ENCODE measurements at regions not wholly inside any gene's neighbourhood (a gene's known extent, or its start where the extent isn't known, plus 50 kb on each side); places are given as distances from the start of the nearest gene placed in this dataset.

DNA sequence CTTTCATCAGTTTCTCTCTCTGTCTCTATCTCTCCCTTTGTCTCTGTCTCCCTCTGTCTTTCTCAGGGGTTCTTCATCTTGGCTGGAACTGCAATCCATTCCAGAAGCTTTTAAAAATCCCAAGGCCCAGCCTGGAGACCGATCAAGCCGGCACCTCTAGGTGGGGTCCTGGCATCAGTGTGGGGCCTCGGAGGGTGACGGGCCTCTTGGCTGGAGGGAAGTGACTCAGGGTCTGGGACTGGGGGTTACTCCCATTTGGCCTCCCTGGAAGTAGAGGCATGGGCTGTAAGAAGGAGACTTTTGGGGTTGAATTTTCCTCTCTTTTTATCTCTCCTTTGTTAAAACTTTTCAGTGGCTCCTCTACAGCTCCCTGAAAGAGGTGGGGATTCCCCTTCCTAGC is 52.8 kb upstream of the OTOF start:
- Histone ChIP-seq H3K27me3 (replicated peaks) (no peaks in the 10 kb centered on the region), H3K4me3 (ENCODE audit: low read depth, low read length) (no peak overlapping the region), H3K27ac (no peak overlapping the region), H3K36me3 (replicated peaks) (no peaks in the 10 kb centered on the region)
- DNase-seq = peak; percentile 42
- in situ Hi-C loops (cut with HindIII; ENCODE audit: low pct_ligation_motif_present, low sequenced_read_pairs) = no loop called here
- TF ChIP-seq, protein P1, sequence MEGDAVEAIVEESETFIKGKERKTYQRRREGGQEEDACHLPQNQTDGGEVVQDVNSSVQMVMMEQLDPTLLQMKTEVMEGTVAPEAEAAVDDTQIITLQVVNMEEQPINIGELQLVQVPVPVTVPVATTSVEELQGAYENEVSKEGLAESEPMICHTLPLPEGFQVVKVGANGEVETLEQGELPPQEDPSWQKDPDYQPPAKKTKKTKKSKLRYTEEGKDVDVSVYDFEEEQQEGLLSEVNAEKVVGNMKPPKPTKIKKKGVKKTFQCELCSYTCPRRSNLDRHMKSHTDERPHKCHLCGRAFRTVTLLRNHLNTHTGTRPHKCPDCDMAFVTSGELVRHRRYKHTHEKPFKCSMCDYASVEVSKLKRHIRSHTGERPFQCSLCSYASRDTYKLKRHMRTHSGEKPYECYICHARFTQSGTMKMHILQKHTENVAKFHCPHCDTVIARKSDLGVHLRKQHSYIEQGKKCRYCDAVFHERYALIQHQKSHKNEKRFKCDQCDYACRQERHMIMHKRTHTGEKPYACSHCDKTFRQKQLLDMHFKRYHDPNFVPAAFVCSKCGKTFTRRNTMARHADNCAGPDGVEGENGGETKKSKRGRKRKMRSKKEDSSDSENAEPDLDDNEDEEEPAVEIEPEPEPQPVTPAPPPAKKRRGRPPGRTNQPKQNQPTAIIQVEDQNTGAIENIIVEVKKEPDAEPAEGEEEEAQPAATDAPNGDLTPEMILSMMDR (IDR thresholded peaks at IDR 0.05; ENCODE audit: low read depth, low read length, missing control alignments) = peak; percentile 43

DNA sequence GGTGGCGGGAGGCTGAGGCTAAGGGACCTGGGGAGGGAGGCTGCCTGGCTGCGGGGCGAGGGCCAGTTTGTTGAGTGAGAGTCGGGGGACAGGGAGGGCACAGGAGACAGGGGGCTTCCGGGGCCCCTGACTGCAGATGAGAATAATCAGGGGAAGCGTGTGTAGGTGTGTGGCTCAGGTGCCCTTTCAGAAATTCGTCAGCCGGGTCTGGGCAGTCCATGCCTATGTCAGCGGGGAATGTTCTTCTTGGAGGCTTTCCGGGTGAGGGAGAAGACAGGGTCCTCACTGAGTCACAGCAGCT is 52.3 kb upstream of the OTOF start:
- TF ChIP-seq, protein P1 (IDR thresholded peaks at IDR 0.05; ENCODE audit: low read depth, low read length, missing control alignments) = no peak
- no peak for DNase-seq
- in situ Hi-C loops (cut with HindIII; ENCODE audit: low pct_ligation_motif_present, low sequenced_read_pairs) = no loop called here
- H3K27ac ChIP-seq = no peak overlapping the region
- no peak overlapping the region for H3K4me3 ChIP-seq (ENCODE audit: low read depth, low read length)
- no peaks in the 10 kb centered on the region for H3K27me3 ChIP-seq (replicated peaks)
- H3K36me3 ChIP-seq (replicated peaks) = no peaks in the 10 kb centered on the region

DNA sequence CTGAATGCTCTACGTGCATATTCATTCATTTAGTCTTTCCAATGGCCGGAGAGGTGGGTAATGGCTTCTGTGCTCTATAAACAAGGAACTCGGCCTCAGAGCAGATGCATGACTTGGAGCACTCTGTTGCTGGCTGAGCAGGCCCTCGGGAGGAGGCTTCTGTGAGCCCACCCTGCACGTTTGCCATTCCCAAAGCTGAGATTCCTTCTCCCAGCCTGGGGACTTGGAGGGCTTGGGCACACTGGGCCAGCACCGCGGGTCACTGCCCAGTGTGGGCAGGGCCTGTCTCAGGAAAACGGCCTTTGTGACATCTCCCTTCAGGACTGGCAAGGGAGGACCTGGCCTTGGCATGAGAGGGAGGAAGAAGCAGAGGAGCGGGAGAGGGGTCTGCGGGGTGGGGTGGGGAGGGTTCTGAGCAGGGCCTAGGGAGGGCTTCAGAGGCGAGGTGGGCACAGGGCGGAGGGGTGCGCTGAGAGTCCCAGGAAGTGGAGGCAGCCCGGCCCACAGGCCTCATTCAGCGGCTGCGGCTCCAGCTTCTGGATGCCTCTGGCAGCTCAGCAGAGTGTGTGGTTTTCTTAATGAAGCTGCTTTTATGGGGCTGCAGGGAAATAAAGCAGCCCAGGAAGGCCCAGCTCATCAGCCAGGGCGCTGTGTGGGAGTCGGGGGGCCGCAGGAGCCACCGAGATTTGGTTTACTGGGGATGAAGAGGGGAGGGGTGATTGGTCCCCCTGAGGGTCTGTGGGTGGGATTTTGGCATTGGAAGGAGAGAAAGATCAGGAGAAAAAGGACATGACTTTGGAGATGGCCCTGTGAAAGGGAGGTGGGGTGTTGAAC is 51.7 kb upstream of the OTOF start:
- Histone ChIP-seq H3K27ac (no peak overlapping the region), H3K4me3 (ENCODE audit: low read depth, low read length) (no peak overlapping the region), H3K27me3 (replicated peaks) (no peaks in the 10 kb centered on the region), H3K36me3 (replicated peaks) (no peaks in the 10 kb centered on the region)
- DNase-seq = no peak
- in situ Hi-C loops (cut with HindIII; ENCODE audit: low pct_ligation_motif_present, low sequenced_read_pairs) = no loop called here
- TF ChIP-seq, protein P1 (IDR thresholded peaks at IDR 0.05; ENCODE audit: low read depth, low read length, missing control alignments) = no peak

DNA sequence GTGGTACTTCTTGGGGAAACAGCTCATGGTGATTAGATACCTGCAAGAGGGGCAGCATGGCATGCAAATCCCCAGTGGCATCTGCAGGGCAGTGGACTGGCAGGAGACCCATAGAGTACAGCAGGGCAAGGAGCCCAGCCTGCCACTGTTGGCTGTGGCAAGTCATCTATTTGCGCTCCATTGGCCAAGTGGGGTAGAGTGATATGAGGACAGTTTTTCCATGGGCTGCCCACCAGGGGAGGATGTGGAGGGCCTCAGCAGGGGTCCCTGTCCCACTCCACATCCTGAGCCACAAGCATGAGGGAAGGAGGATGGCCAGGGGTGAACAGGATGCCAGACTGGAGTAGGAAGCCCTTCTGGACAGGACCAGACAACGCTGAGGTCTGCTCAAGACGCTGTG is 50.9 kb upstream of the OTOF start:
- TF ChIP-seq, protein P1 (IDR thresholded peaks at IDR 0.05; ENCODE audit: low read depth, low read length, missing control alignments) = no peak
- no peaks in the 10 kb centered on the region for H3K36me3 ChIP-seq (replicated peaks)
- H3K4me3 ChIP-seq (ENCODE audit: low read depth, low read length) = no peak overlapping the region
- H3K27ac ChIP-seq = no peak overlapping the region
- in situ Hi-C loops (cut with HindIII; ENCODE audit: low pct_ligation_motif_present, low sequenced_read_pairs) = no loop called here
- DNase-seq = no peak
- no peaks in the 10 kb centered on the region for H3K27me3 ChIP-seq (replicated peaks)

DNA sequence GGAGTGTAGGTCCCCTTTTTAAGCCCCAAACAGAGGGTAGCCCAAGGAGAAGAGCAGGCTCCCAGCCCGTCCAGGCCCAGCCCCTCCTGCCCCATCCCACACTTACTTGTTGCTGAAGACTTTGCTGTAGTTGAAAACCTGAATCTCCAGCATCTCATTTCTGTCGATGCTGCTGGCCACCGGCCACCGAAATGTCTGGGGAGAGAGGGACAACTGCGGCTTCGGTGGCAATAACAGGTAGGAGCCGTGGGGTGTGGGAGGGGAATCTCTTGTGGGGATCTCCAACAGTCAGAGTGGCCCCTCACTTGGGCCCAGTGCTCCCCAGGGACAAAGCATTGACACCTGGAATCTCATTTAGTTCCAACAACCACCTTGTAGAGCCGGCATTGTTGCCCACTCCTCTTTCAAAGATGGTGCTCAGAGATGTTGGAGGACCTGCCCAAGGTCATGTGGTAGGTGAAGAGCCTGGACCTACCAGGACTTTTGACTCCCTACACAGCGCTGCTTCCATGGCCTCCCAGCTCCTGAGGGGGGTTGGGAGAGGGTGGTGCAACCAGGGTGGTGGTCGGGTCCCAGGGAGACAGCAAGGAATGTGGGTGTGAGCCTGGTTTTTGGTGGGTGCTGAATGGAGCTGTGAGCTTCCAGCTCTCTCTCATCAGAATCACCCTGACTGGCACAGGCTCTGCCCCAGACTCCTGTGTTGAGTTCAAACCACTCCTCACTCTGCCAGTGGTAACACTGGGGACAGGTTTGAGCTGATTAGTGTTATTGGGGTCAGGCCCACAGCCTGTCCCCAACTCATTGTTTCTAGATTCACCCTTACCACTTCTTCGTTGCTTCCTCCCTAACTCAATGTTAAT is 50.0 kb upstream of the OTOF start:
- in situ Hi-C loops (cut with HindIII; ENCODE audit: low pct_ligation_motif_present, low sequenced_read_pairs) = no loop called here
- Histone ChIP-seq H3K27ac (no peak overlapping the region), H3K27me3 (replicated peaks) (no peaks in the 10 kb centered on the region), H3K4me3 (ENCODE audit: low read depth, low read length) (no peak overlapping the region), H3K36me3 (replicated peaks) (no peaks in the 10 kb centered on the region)
- TF ChIP-seq, protein P1 (IDR thresholded peaks at IDR 0.05; ENCODE audit: low read depth, low read length, missing control alignments) = no peak
- no peak for DNase-seq
